ENCODE measurements at regions not wholly inside any gene's neighbourhood (a gene's known extent, or its start where the extent isn't known, plus 50 kb on each side); places are given as distances from the start of the nearest gene placed in this dataset.

- no peaks in the 10 kb centered on the region for H3K36me3 ChIP-seq (ENCODE audit: insufficient read depth, low read length)
- no peak overlapping the region for H3K4me3 ChIP-seq (ENCODE audit: low read length, poor library complexity, severe bottlenecking)
- no peak for TF ChIP-seq EZH2phosphoT487 (IDR thresholded peaks at IDR 0.05; ENCODE audit: borderline replicate concordance)
- TF ChIP-seq CTCF (conservative IDR thresholded peaks at IDR 0.05; ENCODE audit: low read length) = no peak
- H3K9me3 ChIP-seq (ENCODE audit: insufficient read depth, low read depth, low read length) = no peaks in the 10 kb centered on the region
- no peak overlapping the region for H2AFZ ChIP-seq (ENCODE audit: low read length)
- no peak overlapping the region for H3K4me2 ChIP-seq (ENCODE audit: low read depth, low read length, poor library complexity, severe bottlenecking)
- H3K9me2 ChIP-seq (replicated peaks; ENCODE audit: low read depth, low read length) = no peaks in the 10 kb centered on the region
- peaks cover 12% of the 10 kb centered on the region for H3K4me1 ChIP-seq (ENCODE audit: insufficient read depth, low read length, poor library complexity, severe bottlenecking)
- H4K20me1 ChIP-seq (ENCODE audit: insufficient read depth, low read length, poor library complexity, severe bottlenecking) = no peaks in the 10 kb centered on the region
- no peaks in the 10 kb centered on the region for H3K79me2 ChIP-seq (ENCODE audit: insufficient read depth, low read length)
- H3F3A ChIP-seq (ENCODE audit: low read depth) = no peaks in the 10 kb centered on the region
- no peak overlapping the region for H3K9ac ChIP-seq (ENCODE audit: low read depth, low read length, poor library complexity, severe bottlenecking)
- peaks cover 7% of the 10 kb centered on the region for H3K27me3 ChIP-seq (ENCODE audit: insufficient read depth, low read length, poor library complexity, severe bottlenecking)
Observed at GRCh38 chr9:117825609-117826347, 121.6 kb downstream of the TLR4 start.

- H3K9me3 ChIP-seq (ENCODE audit: insufficient read depth, low read depth, low read length) = no peaks in the 10 kb centered on the region
- no peak overlapping the region for H3K4me3 ChIP-seq (ENCODE audit: low read length, poor library complexity, severe bottlenecking)
- H3F3A ChIP-seq (ENCODE audit: low read depth) = no peaks in the 10 kb centered on the region
- no peak overlapping the region for H3K4me2 ChIP-seq (ENCODE audit: low read depth, low read length, poor library complexity, severe bottlenecking)
- H3K9ac ChIP-seq (ENCODE audit: low read depth, low read length, poor library complexity, severe bottlenecking) = no peak overlapping the region
- no peaks in the 10 kb centered on the region for H3K79me2 ChIP-seq (ENCODE audit: insufficient read depth, low read length)
- peaks cover 12% of the 10 kb centered on the region for H3K4me1 ChIP-seq (ENCODE audit: insufficient read depth, low read length, poor library complexity, severe bottlenecking)
- H2AFZ ChIP-seq (ENCODE audit: low read length) = no peak overlapping the region
- H3K9me2 ChIP-seq (replicated peaks; ENCODE audit: low read depth, low read length) = no peaks in the 10 kb centered on the region
- peaks cover 7% of the 10 kb centered on the region for H3K27me3 ChIP-seq (ENCODE audit: insufficient read depth, low read length, poor library complexity, severe bottlenecking)
- TF ChIP-seq EZH2phosphoT487 (IDR thresholded peaks at IDR 0.05; ENCODE audit: borderline replicate concordance) (no peak), CTCF (conservative IDR thresholded peaks at IDR 0.05; ENCODE audit: low read length) (no peak)
- H4K20me1 ChIP-seq (ENCODE audit: insufficient read depth, low read length, poor library complexity, severe bottlenecking) = no peaks in the 10 kb centered on the region
- no peaks in the 10 kb centered on the region for H3K36me3 ChIP-seq (ENCODE audit: insufficient read depth, low read length)
Observed at GRCh38 chr9:117826837-117827236, 122.6 kb downstream of the TLR4 start.

DNA sequence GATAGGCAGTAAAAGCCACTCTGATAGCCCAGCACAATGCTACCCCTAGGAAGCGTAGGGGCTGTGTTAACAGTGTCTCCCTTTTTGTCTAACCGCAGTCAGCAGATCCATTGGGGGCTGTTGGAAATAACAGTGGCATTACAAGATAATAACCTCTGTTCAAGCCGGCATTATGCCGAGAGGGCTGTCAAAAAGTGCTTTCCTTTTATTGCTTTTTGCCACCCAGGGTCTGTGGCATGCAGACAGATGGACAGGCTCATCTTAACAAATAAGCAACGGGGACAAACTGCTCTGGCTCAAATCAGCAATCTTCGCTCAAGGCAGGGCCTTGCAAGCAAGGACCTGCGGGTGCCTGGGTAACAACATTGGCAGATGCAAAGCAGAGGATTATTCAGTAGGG, 123.3 kb downstream of the TLR4 start:
- H3K9me3 ChIP-seq (ENCODE audit: insufficient read depth, low read depth, low read length) = no peaks in the 10 kb centered on the region
- no peaks in the 10 kb centered on the region for H3F3A ChIP-seq (ENCODE audit: low read depth)
- no peak overlapping the region for H3K9ac ChIP-seq (ENCODE audit: low read depth, low read length, poor library complexity, severe bottlenecking)
- no peaks in the 10 kb centered on the region for H4K20me1 ChIP-seq (ENCODE audit: insufficient read depth, low read length, poor library complexity, severe bottlenecking)
- H3K4me3 ChIP-seq (ENCODE audit: low read length, poor library complexity, severe bottlenecking) = no peak overlapping the region
- H3K27me3 ChIP-seq (ENCODE audit: insufficient read depth, low read length, poor library complexity, severe bottlenecking) = peaks cover 7% of the 10 kb centered on the region
- H3K79me2 ChIP-seq (ENCODE audit: insufficient read depth, low read length) = no peaks in the 10 kb centered on the region
- no peak overlapping the region for H2AFZ ChIP-seq (ENCODE audit: low read length)
- H3K4me1 ChIP-seq (ENCODE audit: insufficient read depth, low read length, poor library complexity, severe bottlenecking) = peaks cover 12% of the 10 kb centered on the region
- no peaks in the 10 kb centered on the region for H3K9me2 ChIP-seq (replicated peaks; ENCODE audit: low read depth, low read length)
- no peak for TF ChIP-seq EZH2phosphoT487 (IDR thresholded peaks at IDR 0.05; ENCODE audit: borderline replicate concordance)
- no peak for TF ChIP-seq CTCF (conservative IDR thresholded peaks at IDR 0.05; ENCODE audit: low read length)
- no peak overlapping the region for H3K4me2 ChIP-seq (ENCODE audit: low read depth, low read length, poor library complexity, severe bottlenecking)
- H3K36me3 ChIP-seq (ENCODE audit: insufficient read depth, low read length) = no peaks in the 10 kb centered on the region
